HG03139 (cell line): ENCODE measurements at regions not wholly inside any gene's neighbourhood (a gene's known extent, or its start where the extent isn't known, plus 50 kb on each side); places are given as distances from the start of the nearest gene placed in this dataset.

Source experiments
- ATAC-seq: cut with Tn5 transposase; IDR thresholded peaks from one replicate; pipeline ENCODE4 v1.9.1; 2021; ENCODE audit not compliant: unreplicated experiment

GRCh38 chr13:107866032-107866940, 349.1 kb downstream of the LIG4 start:
- ATAC-seq = no peak

GRCh38 chr13:107865643-107866031, 349.7 kb downstream of the LIG4 start:
- no peak for ATAC-seq

DNA sequence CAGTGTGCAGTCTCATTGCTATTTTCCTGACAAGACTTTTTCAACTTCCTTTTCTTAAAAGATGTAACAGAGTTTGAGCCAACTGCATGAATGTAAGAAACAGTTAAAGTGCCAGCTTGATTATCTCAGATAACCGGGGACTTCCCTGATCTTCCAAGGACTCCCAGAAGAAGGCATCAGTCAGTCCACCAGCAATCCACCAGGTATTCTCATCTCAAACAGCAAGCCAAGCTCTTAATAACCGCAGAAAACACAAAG, 350.1 kb downstream of the LIG4 start:
- no peak for ATAC-seq

DNA sequence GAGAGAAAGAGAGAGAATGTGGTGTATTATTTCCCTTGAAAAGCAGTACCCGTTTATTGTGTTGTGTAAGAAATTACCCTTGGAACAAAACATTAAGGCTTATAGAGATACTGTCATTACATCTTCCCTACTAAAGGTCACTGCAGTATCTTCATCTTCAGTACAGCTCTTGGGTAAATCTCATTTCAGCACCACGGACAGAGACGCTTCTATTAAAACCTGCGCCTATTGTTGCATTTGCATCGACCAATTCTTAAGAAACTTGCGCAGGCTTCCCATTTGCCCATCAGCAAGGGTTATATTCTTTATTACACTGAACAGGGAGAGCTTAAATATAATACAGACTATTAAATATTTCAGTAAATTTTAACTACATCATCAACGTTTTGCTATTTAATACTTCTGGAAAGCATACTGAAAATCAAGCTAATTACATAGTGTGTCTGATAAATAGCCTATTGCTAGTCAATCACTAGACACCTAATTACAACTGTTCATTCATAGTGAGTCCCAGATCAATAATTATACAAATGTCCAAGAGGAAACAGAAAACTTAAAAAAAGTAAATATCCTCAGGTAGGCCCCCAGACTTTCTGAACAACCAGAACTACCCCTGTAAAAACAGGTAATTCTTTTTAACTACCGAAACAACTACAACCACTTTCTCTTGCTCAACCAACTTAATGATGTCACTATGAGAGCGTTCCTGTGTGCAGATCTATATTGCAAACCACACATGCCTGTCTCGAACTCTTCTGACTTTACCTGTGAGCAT, 350.6 kb downstream of the LIG4 start:
- no peak for ATAC-seq

DNA sequence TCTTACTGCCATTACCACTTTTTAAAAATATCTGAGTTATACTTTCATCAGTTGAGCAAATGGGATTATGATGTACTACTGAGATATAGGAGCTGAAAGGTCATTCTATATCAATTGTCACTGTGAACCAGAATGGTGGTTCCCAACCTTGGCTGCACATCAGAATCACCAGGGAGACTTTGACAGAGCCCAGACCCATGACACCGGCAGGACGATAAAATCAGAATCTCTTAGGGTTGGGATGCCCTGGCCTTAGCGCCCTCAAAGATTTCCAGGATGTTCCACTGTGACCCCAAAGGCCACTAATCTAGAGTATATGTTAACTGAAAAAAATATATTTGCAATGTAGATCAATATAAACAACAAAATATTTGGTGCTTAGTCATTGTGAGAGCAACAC, 355.1 kb downstream of the LIG4 start:
- ATAC-seq = no peak

DNA sequence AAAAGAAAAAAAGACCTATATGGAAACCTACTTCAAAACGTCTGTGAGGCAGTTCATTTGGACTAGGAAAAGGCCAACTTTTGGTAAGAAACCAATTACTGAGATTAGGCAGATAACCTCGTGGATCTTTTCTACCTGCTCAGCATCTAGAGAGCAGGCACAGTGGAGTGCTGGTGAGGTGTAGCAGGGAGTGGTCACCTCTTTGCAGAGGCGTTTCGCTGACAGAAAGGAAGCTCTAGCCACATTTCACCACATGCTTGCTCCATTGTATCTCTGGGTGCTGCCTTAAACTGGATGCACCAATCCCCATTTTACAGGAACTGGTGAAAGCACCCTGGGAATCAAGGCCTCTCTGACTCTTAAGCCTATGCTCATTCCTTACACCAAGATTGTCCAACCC, 360.5 kb downstream of the LIG4 start:
- ATAC-seq = no peak

DNA sequence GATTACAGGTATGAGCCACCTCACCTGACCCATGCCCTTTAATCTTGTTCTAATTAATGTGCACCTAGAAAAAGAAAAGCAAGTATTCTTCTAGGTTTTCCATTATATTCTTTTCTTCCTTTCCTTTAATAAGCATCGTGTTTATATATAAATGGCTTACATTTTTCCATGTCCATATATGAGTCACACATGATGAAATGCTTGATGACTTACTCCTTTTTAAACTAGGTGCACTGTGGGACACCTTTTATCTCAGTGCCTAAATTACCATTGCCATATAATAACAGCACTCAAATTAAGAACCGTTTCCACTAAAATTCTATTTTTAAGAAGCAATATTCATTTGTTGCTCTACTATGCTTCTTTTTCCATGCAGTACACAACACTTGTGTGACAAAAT, 363.3 kb downstream of the LIG4 start:
- no peak for ATAC-seq

DNA sequence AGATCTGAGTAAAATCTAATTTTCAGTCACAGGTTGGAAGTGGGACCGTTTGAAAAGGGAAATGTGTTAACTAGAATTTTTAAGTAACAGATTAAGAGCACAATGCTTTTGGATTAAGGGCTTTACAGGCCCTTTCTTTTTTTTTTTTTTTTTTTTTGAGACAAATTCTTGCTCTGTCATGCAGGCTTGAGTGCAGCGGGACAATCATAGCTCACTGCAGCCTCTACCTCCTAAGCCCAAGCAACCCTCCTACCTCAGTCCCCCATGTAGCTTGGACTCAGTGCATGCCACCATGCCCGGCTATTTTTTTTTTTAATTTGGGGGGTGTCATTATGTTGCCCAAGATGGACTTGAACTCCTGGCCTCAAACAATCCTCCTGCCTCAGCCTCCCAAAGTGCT, 363.7 kb downstream of the LIG4 start:
- ATAC-seq = no peak

GRCh38 chr13:107847406-107847805, 367.9 kb downstream of the LIG4 start:
- ATAC-seq = no peak

DNA sequence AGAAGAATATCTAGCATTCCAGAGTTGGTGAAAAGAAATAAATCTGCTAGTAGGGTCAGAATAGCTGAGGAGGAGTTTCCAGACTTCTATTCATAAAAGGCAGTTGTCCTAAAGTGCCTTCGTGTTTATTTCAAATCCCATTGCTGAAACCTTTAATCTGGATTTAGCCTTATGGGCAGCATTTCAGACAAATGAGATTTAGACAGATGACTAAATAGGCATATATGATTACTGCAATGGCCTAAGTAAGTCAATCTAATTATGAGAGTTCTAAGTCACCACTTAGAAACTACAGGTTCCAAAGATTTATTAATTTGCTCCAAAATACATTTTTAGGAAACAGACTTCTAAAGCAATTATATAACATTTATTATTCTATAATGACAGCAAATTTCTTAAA, 368.7 kb downstream of the LIG4 start:
- ATAC-seq = no peak

DNA sequence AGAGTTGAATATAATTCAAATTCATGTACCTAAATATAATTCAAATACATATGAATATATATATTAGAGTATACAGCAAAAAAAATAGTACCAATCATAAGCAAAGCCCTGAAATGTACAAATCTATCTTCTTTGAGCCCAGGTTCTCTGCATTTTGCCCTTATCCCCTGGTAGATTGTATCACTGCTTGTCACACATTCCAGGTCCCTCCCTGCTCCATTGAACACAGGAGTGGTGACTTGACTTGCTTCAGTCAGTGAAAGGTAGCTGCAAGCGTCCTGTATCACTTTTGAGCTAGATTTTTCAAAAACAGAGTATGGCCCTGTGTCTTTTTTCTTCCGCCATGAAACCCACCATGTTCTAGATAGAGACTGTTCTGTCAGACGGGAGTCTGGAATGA, 369.4 kb downstream of the LIG4 start:
- no peak for ATAC-seq

GRCh38 chr13:107843681-107844080, 371.7 kb downstream of the LIG4 start:
- no peak for ATAC-seq

GRCh38 chr13:107843281-107843680, 372.1 kb downstream of the LIG4 start:
- ATAC-seq = no peak

GRCh38 chr13:107842562-107843180, 372.7 kb downstream of the LIG4 start:
- no peak for ATAC-seq

GRCh38 chr13:107838588-107839161, 376.7 kb downstream of the LIG4 start:
- no peak for ATAC-seq

GRCh38 chr13:107836685-107837084, 378.7 kb downstream of the LIG4 start:
- no peak for ATAC-seq

GRCh38 chr13:107835339-107836018, 379.9 kb downstream of the LIG4 start:
- peak; percentile 62 for ATAC-seq

GRCh38 chr13:107834717-107835116, 380.6 kb downstream of the LIG4 start:
- ATAC-seq = no peak

DNA sequence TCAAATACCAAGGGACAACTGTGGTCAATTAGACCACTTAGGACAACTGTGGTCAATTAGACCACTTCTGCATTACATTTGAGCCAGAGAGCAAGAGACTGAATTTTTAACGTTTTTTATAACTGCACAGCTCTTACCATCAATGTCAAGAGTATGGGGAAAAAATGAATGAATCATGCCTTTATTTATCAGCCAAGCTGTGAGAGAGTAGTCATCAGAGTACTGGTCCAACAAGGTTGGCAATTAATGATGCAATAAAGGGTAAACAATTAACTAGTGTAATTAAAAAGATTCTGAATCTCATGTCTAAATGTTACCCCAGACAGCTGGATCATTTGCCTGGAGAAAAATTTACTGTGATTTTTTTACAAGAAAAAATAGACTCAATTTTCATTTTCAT, 381.1 kb downstream of the LIG4 start:
- ATAC-seq = no peak

GRCh38 chr13:107832500-107833100, 382.7 kb downstream of the LIG4 start:
- no peak for ATAC-seq

GRCh38 chr13:107830804-107831203, 384.5 kb downstream of the LIG4 start:
- ATAC-seq = no peak
